Thymus (tissue), 11 donors: ENCODE measurements at regions not wholly inside any gene's neighbourhood (a gene's known extent, or its start where the extent isn't known, plus 50 kb on each side); places are given as distances from the start of the nearest gene placed in this dataset.

Experiments
- DNase-seq, 9 donors: peaks; one replicate each; pipeline ENCODE4 v3.0.0-alpha.2; 2013; ENCODE audit warnings: low spot score in 9 of 9, low read depth in 6 of 9, missing footprints in 1 of 9
- H3K27ac ChIP-seq, 2 donors: one replicate each; pipeline ENCODE4 v1.5.1; 2013; ENCODE audit warnings: control low read depth in 1 of 2, low read depth in 1 of 2, low read length in 1 of 2, mild to moderate bottlenecking in 1 of 2, moderate library complexity in 1 of 2
- H3K27me3 ChIP-seq, 2 donors: one replicate each; pipeline ENCODE4 v1.5.1; 2013; ENCODE audit warnings: low read length in 1 of 2; ENCODE audit not compliant: control insufficient read depth in 2 of 2, insufficient read depth in 1 of 2
- H3K36me3 ChIP-seq, 2 donors: one replicate each; pipeline ENCODE4 v1.5.1; 2013; ENCODE audit warnings: low read length in 1 of 2, mild to moderate bottlenecking in 1 of 2, moderate library complexity in 1 of 2; ENCODE audit not compliant: control insufficient read depth in 2 of 2, insufficient read depth in 2 of 2
- H3K4me1 ChIP-seq, 2 donors: one replicate each; pipeline ENCODE4 v1.5.1; 2013; ENCODE audit warnings: low read length in 2 of 2; ENCODE audit not compliant: control insufficient read depth in 2 of 2, insufficient read depth in 2 of 2
- H3K4me3 ChIP-seq, 2 donors: one replicate each; pipeline ENCODE4 v1.5.1; 2013; ENCODE audit warnings: low read length in 2 of 2, control low read depth in 1 of 2, mild to moderate bottlenecking in 1 of 2
- H3K9me3 ChIP-seq, 2 donors: one replicate each; pipeline ENCODE4 v1.5.1; 2013; ENCODE audit warnings: low read length in 1 of 2, mild to moderate bottlenecking in 1 of 2; ENCODE audit not compliant: control insufficient read depth in 2 of 2, insufficient read depth in 1 of 2
- WGBS: extraction: QIAGEN DNeasy Blood & Tissue Kit; methylation state at CpG from one replicate; pipeline ENCODE4 v1.1.7; 2013; 5-methylcytosine and 5-hydroxymethylcytosine counted together
- donor health status: healthy.

DNA sequence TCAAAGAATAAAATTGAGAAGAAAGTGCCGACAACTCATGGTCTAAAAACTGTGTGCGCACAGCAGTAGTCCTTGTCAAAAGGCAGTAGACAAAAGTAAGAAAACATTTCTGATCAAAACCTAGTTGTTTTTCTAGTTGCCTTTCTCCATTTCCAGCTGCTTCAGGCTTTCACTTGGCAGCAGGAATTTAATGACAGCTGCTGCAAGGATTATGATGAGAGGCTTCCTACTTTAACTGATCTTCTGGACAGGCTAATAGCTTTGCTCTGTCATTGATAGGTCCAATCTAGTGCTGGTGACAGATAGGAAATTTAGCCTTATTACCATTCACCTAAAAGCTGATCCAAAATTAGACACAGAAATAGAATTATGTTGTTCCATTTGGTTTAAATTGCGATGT lies 110.7 kb upstream of the SEMA3C start:
- no peak for DNase-seq
- Histone ChIP-seq H3K4me3 (no peak overlapping the region), H3K4me1 (no peaks in the 10 kb centered on the region), H3K9me3 (no peaks in the 10 kb centered on the region), H3K36me3 (no peaks in the 10 kb centered on the region), H3K27ac (no peak overlapping the region), H3K27me3 (no peaks in the 10 kb centered on the region)
- WGBS, result 96% methylated on average over 3 of the region's 3 CpGs

DNA sequence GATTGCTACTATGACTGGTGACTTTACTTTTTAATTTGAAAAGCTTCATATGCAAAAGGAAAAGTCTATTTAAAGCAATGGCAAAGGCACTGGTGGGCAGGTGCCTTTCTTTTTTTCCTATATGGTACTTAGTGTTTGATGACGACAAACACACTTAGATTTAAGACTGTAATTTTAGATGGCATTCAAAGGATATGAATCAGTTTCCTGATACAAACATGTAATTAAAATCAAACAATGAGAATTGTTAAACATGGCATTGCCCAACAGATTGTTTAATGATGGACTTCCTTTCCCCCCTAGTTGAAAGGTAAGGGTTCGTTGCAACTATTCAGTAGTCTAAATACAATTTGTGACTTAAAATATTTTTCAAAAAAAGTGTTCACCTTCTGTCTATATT lies 106.5 kb upstream of the SEMA3C start:
- Histone ChIP-seq H3K36me3 (no peaks in the 10 kb centered on the region), H3K4me3 (no peak overlapping the region), H3K4me1 (no peaks in the 10 kb centered on the region), H3K27me3 (no peaks in the 10 kb centered on the region), H3K27ac (no peak overlapping the region), H3K9me3 (no peaks in the 10 kb centered on the region)
- DNase-seq, result no peak
- WGBS, result 98% methylated on average over 2 of the region's 2 CpGs

DNA sequence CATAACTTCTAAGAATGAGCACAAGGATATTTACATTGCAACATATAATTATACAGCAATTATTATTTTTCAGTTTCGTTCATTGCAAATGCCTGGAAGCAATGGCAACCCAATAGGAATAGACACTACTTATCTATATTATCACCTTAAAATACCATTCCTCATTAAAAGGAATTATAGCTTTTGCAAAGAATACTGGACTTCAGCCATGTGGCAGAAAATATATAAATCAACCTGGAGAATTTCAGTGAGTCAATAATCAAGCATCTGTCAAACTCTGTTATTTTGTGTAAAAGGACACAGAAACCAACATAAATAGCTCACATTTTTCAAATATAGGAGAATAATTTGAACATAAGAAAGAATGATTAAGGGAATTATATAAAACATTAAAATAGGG lies 96.1 kb upstream of the SEMA3C start:
- 98% methylated on average over 1 of the region's 1 CpG for WGBS

GRCh38 chr7:81014266-81014665 lies 95.4 kb upstream of the SEMA3C start:
- Histone ChIP-seq H3K9me3 (no peaks in the 10 kb centered on the region), H3K4me1 (no peaks in the 10 kb centered on the region), H3K27me3 (no peaks in the 10 kb centered on the region), H3K4me3 (no peak overlapping the region), H3K36me3 (no peaks in the 10 kb centered on the region), H3K27ac (no peak overlapping the region)
- WGBS, result 96% methylated on average over 2 of the region's 2 CpGs
- no peak for DNase-seq

More for the DNA sequence above, 96.1 kb upstream of the SEMA3C start:
- no peaks in the 10 kb centered on the region for H3K9me3 ChIP-seq
- DNase-seq, result no peak
- H3K4me1 ChIP-seq, result no peaks in the 10 kb centered on the region
- no peaks in the 10 kb centered on the region for H3K27me3 ChIP-seq
- no peak overlapping the region for H3K27ac ChIP-seq
- H3K4me3 ChIP-seq, result no peak overlapping the region
- no peaks in the 10 kb centered on the region for H3K36me3 ChIP-seq

DNA sequence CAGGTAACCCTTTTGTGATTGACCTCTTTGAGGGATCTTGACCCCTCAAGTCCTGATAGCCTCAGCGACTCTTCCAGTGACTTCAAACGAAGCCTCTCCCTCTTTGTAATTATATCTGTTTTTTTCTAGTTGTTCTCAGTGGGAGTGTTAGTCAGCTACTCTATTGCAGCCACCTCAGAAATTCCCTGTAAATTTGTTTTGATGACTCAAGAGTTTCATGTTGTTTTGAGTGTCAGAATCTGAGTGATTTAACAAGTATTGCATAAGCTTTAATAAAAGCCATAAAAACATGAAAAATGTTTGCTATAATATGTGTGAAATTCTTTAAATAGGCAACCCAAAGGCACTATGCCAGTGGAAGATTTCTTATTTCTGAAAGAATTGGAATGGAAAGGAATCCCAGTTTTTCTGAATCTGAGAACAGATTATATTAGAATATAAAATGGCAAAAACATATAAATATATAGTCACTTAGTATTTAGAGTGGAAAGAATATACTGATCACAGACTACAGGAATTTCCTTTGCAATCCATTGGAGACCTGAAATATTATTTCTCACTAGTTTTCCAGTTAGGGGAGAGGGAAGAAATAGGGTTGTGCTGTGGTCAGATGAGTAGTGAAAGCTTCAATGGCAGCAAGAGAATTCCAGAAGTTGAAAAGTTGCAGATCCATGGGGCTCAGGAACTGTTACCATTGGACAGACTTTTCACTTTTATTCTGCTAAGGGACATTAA lies 94.4 kb upstream of the SEMA3C start:
- no peak for DNase-seq

DNA sequence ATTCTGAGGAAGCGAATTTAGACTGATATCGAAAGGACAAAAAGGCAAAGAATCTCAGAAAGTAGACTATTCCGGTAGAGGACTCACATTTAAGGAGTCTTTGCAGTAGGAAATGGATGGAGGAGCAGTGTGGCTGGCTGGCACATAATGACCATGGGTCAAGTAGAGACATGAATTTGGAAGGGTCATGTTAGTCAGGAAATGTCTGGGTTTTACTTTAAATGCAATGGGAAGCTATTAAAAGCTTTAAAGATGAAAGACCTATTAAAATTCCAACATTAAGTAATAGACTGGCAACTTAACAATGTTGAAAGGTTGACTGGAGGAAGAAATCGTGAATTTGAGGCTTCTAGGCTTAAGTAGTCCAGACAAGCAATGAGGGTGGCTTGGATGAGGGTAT lies 90.0 kb upstream of the SEMA3C start:
- WGBS, result 95% methylated on average over 4 of the region's 4 CpGs
- DNase-seq, result no peak
- H3K4me3 ChIP-seq, result no peak overlapping the region
- H3K27me3 ChIP-seq, result no peaks in the 10 kb centered on the region
- no peaks in the 10 kb centered on the region for H3K9me3 ChIP-seq
- H3K36me3 ChIP-seq, result no peaks in the 10 kb centered on the region
- H3K4me1 ChIP-seq, result no peaks in the 10 kb centered on the region
- no peak overlapping the region for H3K27ac ChIP-seq

More for the DNA sequence above, 94.4 kb upstream of the SEMA3C start:
- Histone ChIP-seq H3K27me3 (no peaks in the 10 kb centered on the region), H3K4me1 (no peaks in the 10 kb centered on the region), H3K9me3 (no peaks in the 10 kb centered on the region), H3K27ac (no peak overlapping the region), H3K36me3 (no peaks in the 10 kb centered on the region), H3K4me3 (no peak overlapping the region)
- WGBS, result 85% methylated on average over 2 of the region's 2 CpGs

GRCh38 chr7:81007051-81007450 lies 88.2 kb upstream of the SEMA3C start:
- Histone ChIP-seq H3K4me3 (no peak overlapping the region), H3K27me3 (no peaks in the 10 kb centered on the region), H3K4me1 (no peaks in the 10 kb centered on the region), H3K9me3 (no peaks in the 10 kb centered on the region), H3K36me3 (no peaks in the 10 kb centered on the region), H3K27ac (no peak overlapping the region)
- 95% methylated on average over 2 of the region's 2 CpGs for WGBS
- DNase-seq, result no peak

DNA sequence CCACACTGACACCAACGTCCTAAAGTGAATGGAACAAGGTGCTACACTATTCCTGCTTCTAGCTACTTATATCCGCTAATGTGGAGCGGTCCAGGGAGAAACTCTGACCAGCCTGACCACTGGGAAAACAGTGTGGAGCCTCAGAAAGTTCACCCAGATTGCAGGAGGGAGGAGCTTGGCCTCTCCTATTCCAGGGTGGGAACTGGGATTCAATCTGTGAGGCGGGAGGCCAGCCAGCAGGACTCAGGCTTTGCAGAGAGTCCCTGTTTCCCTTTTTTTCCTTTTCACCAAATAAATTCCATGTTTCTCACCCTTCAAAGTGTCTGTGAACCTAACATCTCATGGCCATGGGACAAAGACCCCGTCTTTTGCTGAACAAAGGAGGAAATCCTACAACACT lies 86.4 kb upstream of the SEMA3C start:
- Histone ChIP-seq H3K9me3 (no peaks in the 10 kb centered on the region), H3K4me3 (no peak overlapping the region), H3K36me3 (no peaks in the 10 kb centered on the region), H3K4me1 (no peaks in the 10 kb centered on the region), H3K27ac (no peak overlapping the region), H3K27me3 (no peaks in the 10 kb centered on the region)
- DNase-seq, result no peak
- WGBS, result 96% methylated on average over 5 of the region's 5 CpGs

GRCh38 chr7:81004098-81004497 lies 85.2 kb upstream of the SEMA3C start:
- no peaks in the 10 kb centered on the region for H3K4me1 ChIP-seq
- WGBS, result 95% methylated on average over 1 of the region's 1 CpG
- no peaks in the 10 kb centered on the region for H3K27me3 ChIP-seq
- H3K27ac ChIP-seq, result no peak overlapping the region
- H3K36me3 ChIP-seq, result no peaks in the 10 kb centered on the region
- DNase-seq, result no peak
- H3K9me3 ChIP-seq, result no peaks in the 10 kb centered on the region
- H3K4me3 ChIP-seq, result no peak overlapping the region
